ENCODE measurements at regions not wholly inside any gene's neighbourhood (a gene's known extent, or its start where the extent isn't known, plus 50 kb on each side); places are given as distances from the start of the nearest gene placed in this dataset.
"Not testable (repeated sequence)": the region's sequence is repeated elsewhere in the genome, so short reads cannot be mapped to it uniquely, and the experiment has no call there.

GRCh38 chr9:42656789-42657188 is 473.3 kb downstream of the SPATA31A6 start:
- not testable (repeated sequence) for DNase-seq

GRCh38 chr9:42657496-42657895 is 474.0 kb downstream of the SPATA31A6 start:
- not testable (repeated sequence) for DNase-seq

- DNase-seq, result not testable (repeated sequence)
Observed at GRCh38 chr9:42697146-42697545, 513.7 kb downstream of the SPATA31A6 start.

- DNase-seq, result not testable (repeated sequence)
Observed at GRCh38 chr9:42702890-42703289, 519.4 kb downstream of the SPATA31A6 start.

- not testable (repeated sequence) for DNase-seq
Observed at GRCh38 chr9:42724841-42725835, 541.7 kb downstream of the SPATA31A6 start.

- peak; percentile 40 for DNase-seq
Observed at GRCh38 chr9:42743030-42743814, 559.8 kb downstream of the SPATA31A6 start.

- DNase-seq, result not testable (repeated sequence)
Observed at GRCh38 chr9:42757251-42757650, 573.8 kb downstream of the SPATA31A6 start.

- DNase-seq, result not testable (repeated sequence)
Observed at GRCh38 chr9:42759320-42759719, 575.9 kb downstream of the SPATA31A6 start.

- not testable (repeated sequence) for DNase-seq
Observed at GRCh38 chr9:42782201-42782600, 598.7 kb downstream of the SPATA31A6 start.

- not testable (repeated sequence) for DNase-seq
Observed at GRCh38 chr9:42792725-42793124, 609.3 kb downstream of the SPATA31A6 start.

GRCh38 chr9:42798571-42798970 is 615.1 kb downstream of the SPATA31A6 start:
- DNase-seq, result not testable (repeated sequence)

- not testable (repeated sequence) for DNase-seq
Observed at GRCh38 chr9:42802716-42803115, 619.3 kb downstream of the SPATA31A6 start.

GRCh38 chr9:42806674-42807073 is 623.2 kb downstream of the SPATA31A6 start:
- not testable (repeated sequence) for DNase-seq

GRCh38 chr9:42821468-42821867 is 638.0 kb downstream of the SPATA31A6 start:
- not testable (repeated sequence) for DNase-seq

- not testable (repeated sequence) for DNase-seq
Observed at GRCh38 chr9:42848156-42848555, 664.7 kb downstream of the SPATA31A6 start.

- not testable (repeated sequence) for DNase-seq
Observed at GRCh38 chr9:42850896-42851693, 667.6 kb downstream of the SPATA31A6 start.

GRCh38 chr9:42851701-42852100 is 668.2 kb downstream of the SPATA31A6 start:
- not testable (repeated sequence) for DNase-seq

- not testable (repeated sequence) for DNase-seq
Observed at GRCh38 chr9:42852133-42852930, 668.9 kb downstream of the SPATA31A6 start.

GRCh38 chr9:42860133-42860532 is 676.7 kb downstream of the SPATA31A6 start:
- not testable (repeated sequence) for DNase-seq

- DNase-seq, result not testable (repeated sequence)
Observed at GRCh38 chr9:42862465-42862864, 679.0 kb downstream of the SPATA31A6 start.

Measured in NCI-H2029 treated with DMSO at 0.1 percent for 48 hours (cell line).